Vagina (tissue), 2 donors: ENCODE measurements at regions not wholly inside any gene's neighbourhood (a gene's known extent, or its start where the extent isn't known, plus 50 kb on each side); places are given as distances from the start of the nearest gene placed in this dataset.

Experiments used
- CTCF ChIP-seq, 3 experiments: fragments of 450-650 bp in 2 of 3; fragments of 200-600 bp in 1 of 3; sonication (generic) in 1 of 3; IDR thresholded peaks; one replicate each; pipeline ENCODE4 v1.5.1; 2017 to 2019; ENCODE audit warnings: antibody characterized with exemption in 3 of 3, mild to moderate bottlenecking in 2 of 3, moderate library complexity in 2 of 3
- POLR2A ChIP-seq, 2 donors: fragments of 450-650 bp; IDR thresholded peaks; one replicate each; pipeline ENCODE4 v1.6.1; 2017; ENCODE audit warnings: antibody characterized with exemption in 2 of 2, mild to moderate bottlenecking in 2 of 2, moderate library complexity in 2 of 2

- no peak for TF ChIP-seq POLR2A (IDR thresholded peaks at IDR 0.05)
- no peak for TF ChIP-seq CTCF (IDR thresholded peaks at IDR 0.05)
Observed at GRCh38 chr3:189491831-189492230, 139.4 kb upstream of the TP63 start.
